ENCODE measurements at regions not wholly inside any gene's neighbourhood (a gene's known extent, or its start where the extent isn't known, plus 50 kb on each side); places are given as distances from the start of the nearest gene placed in this dataset.

GRCh38 chr1:38527373-38527966 lies 332.1 kb downstream of the RRAGC start:
- TF ChIP-seq CTCF (IDR thresholded peaks at IDR 0.05) (no peak), EP300 (IDR thresholded peaks at IDR 0.05) (no peak), POLR2A (IDR thresholded peaks at IDR 0.05; ENCODE audit: low read depth) (no peak), POLR2AphosphoS5 (IDR thresholded peaks at IDR 0.05) (no peak)
